GM19025 (cell line): ENCODE measurements at regions not wholly inside any gene's neighbourhood (a gene's known extent, or its start where the extent isn't known, plus 50 kb on each side); places are given as distances from the start of the nearest gene placed in this dataset.
"Not testable (repeated sequence)": the region's sequence is repeated elsewhere in the genome, so short reads cannot be mapped to it uniquely, and the experiment has no call there.

Experiments
- ATAC-seq: cut with Tn5 transposase; IDR thresholded peaks from one replicate; pipeline ENCODE4 v1.9.1; 2021; ENCODE audit warnings: mild to moderate bottlenecking, low read depth, moderate library complexity; ENCODE audit not compliant: unreplicated experiment

DNA sequence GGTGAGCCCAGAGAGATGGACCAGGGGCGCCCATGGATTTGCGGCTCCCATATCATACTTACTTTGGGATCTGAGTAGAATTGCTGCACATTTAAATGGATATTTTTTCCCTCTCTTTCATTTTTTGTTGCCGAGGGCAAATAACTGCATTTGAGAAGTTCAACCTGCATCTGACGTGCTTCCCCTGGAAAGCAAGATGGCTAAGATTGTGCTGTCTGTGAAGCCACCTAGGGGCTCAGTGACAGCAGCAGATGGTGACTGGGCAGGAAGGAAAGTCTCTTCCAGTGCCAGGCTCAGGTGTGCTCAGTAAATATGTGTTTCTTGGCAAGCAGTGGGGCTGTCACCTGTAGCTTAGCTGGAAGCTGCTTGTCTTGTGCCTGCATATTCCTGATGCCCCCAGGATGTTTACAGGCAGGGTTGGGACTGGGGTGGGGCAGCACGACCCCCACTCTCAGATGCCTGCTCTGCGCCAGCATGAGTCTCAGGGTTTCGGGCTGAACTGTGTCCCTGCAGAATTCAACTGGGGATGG is 59.8 kb upstream of the ETV3 start:
- ATAC-seq: no peak

DNA sequence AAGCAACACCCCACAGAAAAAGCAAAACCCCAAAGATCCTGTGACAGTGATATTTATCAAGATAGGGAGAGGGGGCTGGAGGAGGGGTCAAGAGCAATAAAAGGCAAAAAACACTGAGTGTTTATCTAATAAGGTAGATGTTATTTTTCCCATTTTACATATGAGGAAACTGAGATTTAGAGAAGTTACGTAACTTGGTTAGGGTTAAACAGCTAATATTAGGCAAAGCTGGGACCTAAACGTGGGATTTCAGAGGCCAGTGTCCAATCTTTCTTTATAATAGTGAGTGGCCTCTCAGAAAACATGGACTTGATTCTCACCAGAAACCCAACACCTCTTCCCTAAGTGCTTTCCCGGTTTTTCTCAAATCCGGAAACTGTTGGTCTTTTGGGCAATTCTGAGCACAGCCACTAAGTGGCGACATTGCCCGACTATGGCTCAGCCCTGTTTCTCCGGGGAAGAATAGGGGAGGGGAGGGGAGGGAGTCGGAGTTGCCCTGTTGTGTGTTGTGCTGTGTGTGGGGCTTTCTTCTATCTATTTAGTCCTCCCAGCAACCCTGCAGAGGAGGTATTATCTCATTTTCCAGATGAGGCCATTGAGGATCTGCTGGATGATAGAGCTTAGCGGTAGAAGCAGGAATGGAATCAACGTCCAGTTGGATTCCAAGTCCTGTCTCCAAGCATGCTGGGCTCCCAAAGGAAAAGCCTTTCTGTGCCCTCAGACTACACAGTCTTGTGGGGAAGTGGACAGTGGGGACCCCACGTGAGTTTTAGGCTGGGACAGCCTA is 58.7 kb upstream of the ETV3 start:
- ATAC-seq: not testable (repeated sequence)

DNA sequence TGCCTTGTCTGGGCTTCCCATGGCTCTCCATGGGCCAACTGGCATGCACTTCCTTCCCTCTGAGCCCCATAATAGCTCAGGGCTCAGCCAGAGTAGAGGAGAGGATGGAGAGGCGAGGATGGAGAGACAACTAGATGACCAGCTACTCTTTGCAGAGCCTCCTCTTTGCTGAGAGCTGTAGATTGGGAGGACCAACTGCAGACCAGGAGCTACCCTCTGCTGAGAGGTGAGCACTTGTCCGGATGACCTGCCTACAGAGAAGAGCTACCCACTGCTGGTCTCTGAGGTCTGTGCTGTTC is 58.0 kb upstream of the ETV3 start:
- ATAC-seq: no peak

DNA sequence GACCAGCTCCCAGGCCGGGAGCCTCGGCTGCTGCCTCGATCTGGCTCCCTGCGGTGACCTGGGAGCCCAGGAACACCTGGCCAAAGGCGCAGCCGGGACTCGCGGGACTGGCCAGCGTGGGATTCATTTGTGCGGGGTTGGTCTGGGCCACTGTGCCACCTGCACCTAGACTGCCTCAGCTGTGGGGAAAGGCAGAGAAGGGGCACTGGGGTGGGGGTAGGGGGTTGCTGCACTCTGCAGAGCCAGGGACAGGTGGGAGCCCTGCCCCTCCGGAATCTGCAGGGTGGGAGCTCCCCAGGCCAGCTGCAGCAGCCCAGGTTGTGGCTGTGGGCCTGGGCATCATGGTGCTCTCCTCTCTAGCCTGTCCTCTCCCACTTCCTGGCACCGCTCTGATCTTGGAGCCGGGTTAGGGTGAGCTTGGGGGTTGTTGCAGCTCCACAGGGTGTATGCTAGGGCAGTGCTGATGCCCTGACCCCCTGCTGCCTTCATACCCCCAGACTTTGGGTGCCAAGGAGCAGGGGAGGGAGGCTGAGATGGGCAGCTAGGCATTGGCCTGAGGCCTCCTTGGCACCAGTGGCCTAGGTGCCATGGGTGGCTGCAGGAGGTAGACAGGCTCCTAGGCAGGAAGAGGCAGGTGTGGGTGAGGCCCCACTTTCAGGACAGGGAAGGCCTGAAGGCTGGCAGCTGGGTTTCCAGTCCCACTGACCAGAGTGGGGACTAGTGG is 57.5 kb upstream of the ETV3 start:
- ATAC-seq: no peak

- no peak for ATAC-seq
Measured at GRCh38 chr1:157194731-157195520, 56.7 kb upstream of the ETV3 start.

DNA sequence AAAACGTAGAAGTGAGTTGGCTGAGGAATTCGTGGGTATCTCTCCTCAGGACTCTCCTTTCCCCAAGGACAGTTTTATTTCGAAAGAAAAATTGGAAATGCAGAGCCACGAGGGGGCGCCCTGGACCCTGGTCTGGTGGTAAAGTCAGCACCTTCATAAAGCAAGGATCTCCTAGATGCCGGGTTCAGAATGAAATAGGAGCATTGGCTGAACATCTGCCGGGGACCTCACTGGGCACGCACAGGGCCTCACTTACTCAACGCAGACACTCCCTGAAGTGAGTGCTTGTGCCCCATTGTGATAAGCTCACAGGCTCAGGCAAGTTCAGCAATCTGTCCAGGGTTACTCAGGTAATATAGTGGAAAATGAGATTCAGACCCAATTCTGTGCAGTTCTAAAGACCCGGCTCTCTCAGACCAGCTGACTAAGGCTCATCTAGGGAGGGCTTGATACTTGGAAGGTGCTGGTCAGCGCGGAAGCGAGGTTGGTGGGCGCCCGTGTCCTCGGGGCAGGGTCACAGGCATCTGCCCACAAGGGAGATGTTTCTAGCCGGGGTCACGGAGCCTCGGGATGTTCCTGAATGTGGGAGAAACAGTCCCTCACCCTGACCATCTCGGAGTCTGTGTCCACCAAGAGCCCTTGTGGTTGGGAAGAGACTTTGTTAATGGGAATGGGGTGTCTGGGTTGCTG is 55.7 kb upstream of the ETV3 start:
- ATAC-seq: no peak

GRCh38 chr1:157193219-157193618 is 55.0 kb upstream of the ETV3 start:
- no peak for ATAC-seq

GRCh38 chr1:157189986-157190982 is 52.1 kb upstream of the ETV3 start:
- no peak for ATAC-seq

DNA sequence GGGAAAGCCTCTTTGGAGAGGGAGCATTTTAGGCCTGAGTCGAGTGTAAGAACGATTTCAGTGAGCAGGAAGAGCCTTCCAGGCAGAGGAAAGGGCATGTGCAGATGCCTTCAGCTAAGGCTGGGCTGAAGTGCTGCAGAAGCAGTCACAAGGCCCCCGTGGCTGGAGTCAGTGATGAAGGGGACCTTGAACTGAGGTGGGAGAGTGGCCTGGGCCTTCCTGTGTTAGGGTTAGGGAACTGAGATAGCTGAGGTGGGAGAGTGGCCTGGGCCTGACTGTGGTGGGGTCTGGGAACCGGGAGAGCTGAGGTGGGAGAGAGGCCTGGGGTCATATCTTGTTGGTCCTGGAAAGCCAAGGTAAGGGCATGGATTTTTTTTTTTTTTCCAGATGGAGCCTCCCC is 50.9 kb upstream of the ETV3 start:
- ATAC-seq: no peak
